Activated B cell treated with CpG ODN at 0.5 μM for 24 hours (primary cell): ENCODE measurements at regions not wholly inside any gene's neighbourhood (a gene's known extent, or its start where the extent isn't known, plus 50 kb on each side); places are given as distances from the start of the nearest gene placed in this dataset.
"Not testable (repeated sequence)": the region's sequence is repeated elsewhere in the genome, so short reads cannot be mapped to it uniquely, and the experiment has no call there.

Experiments used
- ATAC-seq: fragments of 200-7000 bp; cut with Tn5 transposase; one replicate; pipeline ENCODE4 v1.10.0; 2021; ENCODE audit warnings: low read depth, mild to moderate bottlenecking, moderate library complexity
- CTCF ChIA-PET: fragments of 350-600 bp; sonication (Branson Sonifier 250); formaldehyde crosslinking; loops from one replicate; lab custom pipeline; 2021; ENCODE audit warnings: antibody characterized with exemption; lab: Charles Lee
- POLR2A ChIA-PET: fragments of 350-600 bp; sonication (Branson Sonifier 250); formaldehyde crosslinking; loops from one replicate; lab custom pipeline; 2021; ENCODE audit warnings: antibody characterized with exemption; lab: Charles Lee
- DNase-seq: peaks from one replicate; pipeline ENCODE4 v3.0.0; 2022
- H3K27ac Mint-ChIP-seq: one replicate; pipeline ENCODE4 v1.8.0; 2020; ENCODE audit warnings: mixed read lengths
- H3K27me3 Mint-ChIP-seq: one replicate; pipeline ENCODE4 v1.8.0; 2021; ENCODE audit warnings: mixed read lengths
- H3K36me3 Mint-ChIP-seq: one replicate; pipeline ENCODE4 v1.8.0; 2021; ENCODE audit warnings: low read depth, mixed read lengths
- H3K4me1 Mint-ChIP-seq: one replicate; pipeline ENCODE4 v1.8.0; 2021; ENCODE audit warnings: mixed read lengths
- H3K4me3 Mint-ChIP-seq: one replicate; pipeline ENCODE4 v1.8.0; 2020; ENCODE audit warnings: mild to moderate bottlenecking, mixed read lengths
- H3K9me3 Mint-ChIP-seq: one replicate; pipeline ENCODE4 v1.8.0; 2020; ENCODE audit warnings: mixed read lengths
- CTCF ChIP-seq: fragments of 200-600 bp; IDR thresholded peaks from one replicate; pipeline ENCODE4 v1.8.0; 2022; ENCODE audit warnings: antibody characterized with exemption, mild to moderate bottlenecking
- intact Hi-C: fragments of 100-400 bp; cut with micrococcal nuclease; formaldehyde crosslinking; loops from one replicate; pipeline ENCODE4 v1.15.1; 2024

DNA sequence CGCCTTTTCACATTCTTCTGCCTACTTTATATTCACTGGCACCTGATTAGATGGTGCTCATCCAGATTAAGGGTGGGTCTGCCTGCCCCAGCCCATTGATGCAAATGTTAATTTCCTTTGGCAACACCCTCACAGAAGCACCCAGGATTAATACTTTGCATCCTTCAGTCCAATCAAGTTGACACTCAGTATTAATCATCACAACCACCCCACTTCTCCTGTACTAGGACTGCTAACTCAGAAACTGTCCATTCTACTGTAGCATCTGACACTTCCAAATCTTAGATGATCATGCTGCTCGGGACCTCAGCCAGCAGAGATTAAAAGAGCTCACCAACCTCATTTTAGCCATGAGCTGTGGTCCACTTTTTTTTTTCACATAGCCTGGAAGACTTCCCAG lies 268.5 kb downstream of the SATB2 start:
- ATAC-seq: no peak
- no peak overlapping the region for H3K4me3 Mint-ChIP-seq
- H3K27me3 Mint-ChIP-seq: no peaks in the 10 kb centered on the region
- DNase-seq: no peak
- intact Hi-C loops: no loop called here
- no peak for TF ChIP-seq CTCF
- H3K27ac Mint-ChIP-seq: no peak overlapping the region
- H3K4me1 Mint-ChIP-seq: no peaks in the 10 kb centered on the region
- peaks cover 3% of the 10 kb centered on the region for H3K9me3 Mint-ChIP-seq
- no peaks in the 10 kb centered on the region for H3K36me3 Mint-ChIP-seq
- POLR2A ChIA-PET: no interaction called here
- CTCF ChIA-PET: no interaction called here

GRCh38 chr2:199186301-199186751 lies 271.4 kb downstream of the SATB2 start:
- ChIA-PET POLR2A (no interaction called here), CTCF (no interaction called here)
- ATAC-seq (no peak), DNase-seq (no peak)
- no peak for TF ChIP-seq CTCF
- Mint-ChIP-seq H3K27me3 (no peaks in the 10 kb centered on the region), H3K9me3 (peaks cover 3% of the 10 kb centered on the region), H3K36me3 (no peaks in the 10 kb centered on the region), H3K4me3 (no peak overlapping the region), H3K4me1 (no peaks in the 10 kb centered on the region), H3K27ac (no peak overlapping the region)
- intact Hi-C loops: no loop called here

GRCh38 chr2:199185174-199185573 lies 272.6 kb downstream of the SATB2 start:
- H3K4me1 Mint-ChIP-seq, ATAC-seq, H3K27me3 Mint-ChIP-seq, DNase-seq, H3K27ac Mint-ChIP-seq, POLR2A ChIA-PET, H3K4me3 Mint-ChIP-seq, intact Hi-C loops, CTCF ChIA-PET, H3K36me3 Mint-ChIP-seq, H3K9me3 Mint-ChIP-seq: not testable (repeated sequence)

DNA sequence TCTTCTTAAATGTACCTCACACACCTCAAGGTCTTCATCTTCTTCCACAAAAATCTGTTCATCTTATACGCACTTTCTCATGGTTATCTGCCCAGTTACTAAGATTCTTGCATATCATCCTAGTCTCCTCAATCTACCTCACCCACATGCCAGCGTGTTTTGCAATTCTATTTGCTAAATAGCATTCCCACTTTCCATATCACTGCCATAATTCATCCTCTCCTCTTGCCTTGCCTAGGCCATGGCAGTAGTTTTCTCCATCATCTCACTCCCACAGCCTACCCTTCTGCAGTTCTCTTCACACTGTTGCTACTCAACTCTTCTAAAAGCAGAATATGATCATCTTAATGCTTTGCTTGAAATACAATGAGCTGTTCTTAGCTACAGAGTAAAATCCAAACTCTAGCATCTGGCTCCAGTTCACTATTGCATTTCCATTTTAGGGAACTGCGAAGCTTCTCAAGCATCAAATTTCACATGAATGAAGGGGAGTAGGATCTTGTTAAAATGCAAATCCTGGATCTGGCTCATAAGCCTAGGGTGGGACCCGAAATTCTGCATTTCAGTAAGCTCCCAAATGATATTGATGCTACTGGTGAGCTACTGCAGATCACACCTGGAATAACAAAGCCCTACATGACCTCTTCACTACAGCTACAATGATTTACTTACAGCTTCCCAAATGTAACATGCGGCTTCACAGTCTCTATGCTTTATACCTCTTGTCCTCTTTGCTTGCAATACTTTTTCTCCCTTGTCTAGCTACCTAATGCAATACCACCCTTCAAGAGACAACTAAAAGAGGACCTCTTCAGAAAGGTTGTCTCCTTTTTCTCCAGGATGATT lies 293.9 kb downstream of the SATB2 start:
- POLR2A ChIA-PET: no interaction called here
- no peak for TF ChIP-seq CTCF
- no peak for DNase-seq

DNA sequence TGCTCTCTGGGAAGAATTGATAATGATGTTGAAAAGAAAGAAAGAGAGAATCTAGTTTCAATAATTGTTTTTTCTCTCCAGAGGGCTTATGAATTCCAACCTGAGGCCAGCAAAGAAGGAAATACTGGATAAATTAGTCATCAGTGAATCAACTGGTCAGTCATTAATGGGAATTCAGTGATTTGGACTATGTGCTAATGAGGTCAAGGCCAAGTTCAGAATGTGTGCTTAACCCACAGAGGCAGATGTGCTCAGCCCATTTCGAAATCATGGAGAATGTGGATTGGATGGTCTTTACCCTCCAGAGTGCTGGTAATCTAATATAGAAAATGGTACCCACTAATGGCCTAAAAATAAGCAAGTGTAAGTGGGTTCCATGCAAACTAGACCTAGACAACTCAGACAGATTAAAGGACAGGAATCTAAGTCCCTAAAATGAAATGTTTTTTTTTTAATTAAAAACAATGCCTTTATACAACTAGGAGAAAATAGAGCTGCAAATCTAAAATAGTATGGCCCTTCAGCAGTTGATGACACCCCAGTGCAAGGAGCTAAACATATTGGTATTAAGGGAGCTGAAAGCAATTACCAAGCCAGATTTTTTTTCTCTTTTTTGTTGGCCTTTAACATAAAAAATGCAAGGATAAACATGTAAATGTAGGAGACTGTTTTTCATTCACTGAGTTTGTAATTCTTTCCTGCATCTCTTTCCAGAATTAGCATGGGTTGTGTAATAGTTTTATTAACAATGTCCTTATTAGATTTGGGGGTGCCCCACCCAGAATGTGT lies 296.9 kb downstream of the SATB2 start:
- H3K4me1 Mint-ChIP-seq: no peaks in the 10 kb centered on the region
- ChIA-PET CTCF (no interaction called here), POLR2A (no interaction called here)
- intact Hi-C loops: no loop called here
- H3K9me3 Mint-ChIP-seq: peaks cover 8% of the 10 kb centered on the region
- no peak for TF ChIP-seq CTCF
- ATAC-seq (no peak), DNase-seq (no peak)
- H3K36me3 Mint-ChIP-seq: no peaks in the 10 kb centered on the region
- no peak overlapping the region for H3K4me3 Mint-ChIP-seq
- H3K27me3 Mint-ChIP-seq: no peaks in the 10 kb centered on the region
- no peak overlapping the region for H3K27ac Mint-ChIP-seq

More for the DNA sequence above, 293.9 kb downstream of the SATB2 start:
- H3K27me3 Mint-ChIP-seq: no peaks in the 10 kb centered on the region
- CTCF ChIA-PET: no interaction called here
- no peaks in the 10 kb centered on the region for H3K9me3 Mint-ChIP-seq
- no peak overlapping the region for H3K4me3 Mint-ChIP-seq
- no peak for ATAC-seq
- no peaks in the 10 kb centered on the region for H3K36me3 Mint-ChIP-seq
- H3K27ac Mint-ChIP-seq: no peak overlapping the region
- no peaks in the 10 kb centered on the region for H3K4me1 Mint-ChIP-seq
- intact Hi-C loops: no loop called here
